Neuron (in vitro differentiated cells): ENCODE measurements at regions not wholly inside any gene's neighbourhood (a gene's known extent, or its start where the extent isn't known, plus 50 kb on each side); places are given as distances from the start of the nearest gene placed in this dataset.

Experiments used
- H2AFZ ChIP-seq: one replicate; pipeline ENCODE4 v1.6.1; 2013; ENCODE audit warnings: low read depth, mild to moderate bottlenecking, inconsistent platforms, low read length, moderate library complexity
- H3K27me3 ChIP-seq: one replicate; pipeline ENCODE4 v1.6.1; 2013; ENCODE audit warnings: low read length; ENCODE audit not compliant: insufficient read depth
- H3K36me3 ChIP-seq: one replicate; pipeline ENCODE4 v1.6.1; 2013; ENCODE audit warnings: low read length; ENCODE audit not compliant: insufficient read depth
- H3K4me1 ChIP-seq: one replicate; pipeline ENCODE4 v1.6.1; 2013; ENCODE audit warnings: low read length; ENCODE audit not compliant: insufficient read depth
- H3K4me3 ChIP-seq: 2 replicates; pipeline ENCODE4 v1.5.1; 2013; ENCODE audit warnings: mild to moderate bottlenecking, low read length, moderate library complexity
- H3K9me3 ChIP-seq: one replicate; pipeline ENCODE4 v1.6.1; 2013; ENCODE audit warnings: low read length

DNA sequence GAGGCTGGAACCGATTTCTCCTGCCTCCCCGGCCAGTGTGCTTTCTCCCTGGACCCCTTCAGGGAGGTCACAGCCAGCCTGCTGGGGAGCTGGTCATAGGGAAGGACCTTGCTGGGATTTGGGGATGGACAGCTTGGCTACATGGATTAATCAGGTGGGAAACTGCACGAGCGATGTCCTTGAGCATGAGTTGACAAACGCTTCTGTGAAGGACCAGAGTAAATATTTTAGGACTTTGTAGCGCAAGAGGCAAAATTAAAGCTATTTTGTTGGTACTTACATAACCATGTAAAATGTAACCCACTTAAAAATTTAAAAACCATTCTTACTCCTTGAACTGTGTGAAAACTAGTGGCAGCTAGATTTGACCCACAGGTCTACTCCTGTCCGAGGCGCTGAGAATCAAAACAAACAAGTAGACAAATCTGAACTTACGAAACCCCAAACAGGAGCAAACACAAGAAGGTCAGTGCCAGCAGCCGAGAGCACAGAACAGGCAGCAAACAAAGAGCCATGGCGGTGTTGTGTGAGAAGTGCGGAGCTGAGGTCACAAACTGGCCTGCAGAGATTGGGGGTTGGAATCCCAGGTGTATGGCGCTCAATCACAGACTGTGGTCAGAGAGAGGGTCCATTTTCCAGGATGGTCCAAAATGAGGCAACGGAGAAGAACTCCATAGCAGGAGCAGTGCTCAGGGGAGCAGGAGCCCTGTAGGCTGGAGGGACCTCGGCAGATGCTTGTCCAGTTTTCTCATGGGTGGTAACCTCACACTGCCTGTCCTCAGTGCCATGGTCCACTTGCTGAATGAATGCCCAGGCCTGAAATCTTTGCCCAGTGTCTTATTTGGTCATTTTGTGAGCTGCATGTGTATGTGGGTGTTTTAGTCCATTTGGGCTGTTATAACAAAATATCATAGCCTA lies 79.2 kb upstream of the CLMN start:
- H2AFZ ChIP-seq = no peak overlapping the region
- H3K36me3 ChIP-seq = no peaks in the 10 kb centered on the region
- H3K9me3 ChIP-seq = no peaks in the 10 kb centered on the region
- H3K27me3 ChIP-seq = no peaks in the 10 kb centered on the region
- no peaks in the 10 kb centered on the region for H3K4me1 ChIP-seq
- no peak overlapping the region for H3K4me3 ChIP-seq

DNA sequence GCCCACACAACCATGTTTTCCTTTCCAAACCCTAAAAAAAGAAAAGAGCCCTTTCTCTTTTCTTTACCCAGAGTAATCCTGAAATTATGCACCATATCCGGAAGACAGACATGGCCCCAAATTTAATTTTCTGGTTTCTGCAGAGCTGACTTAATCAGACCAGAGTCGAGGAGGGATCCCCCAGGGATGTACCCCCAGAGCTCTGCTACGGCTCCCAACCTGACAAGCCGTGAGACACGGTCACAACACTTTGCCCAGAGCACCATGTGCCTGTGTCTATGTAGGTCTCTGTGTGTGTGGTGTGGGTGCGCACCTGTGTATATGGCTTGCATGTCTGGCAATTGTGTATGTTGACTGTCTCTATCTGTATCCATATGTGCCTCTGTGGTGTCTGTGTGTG lies 77.6 kb upstream of the CLMN start:
- no peaks in the 10 kb centered on the region for H3K27me3 ChIP-seq
- no peaks in the 10 kb centered on the region for H3K9me3 ChIP-seq
- no peak overlapping the region for H3K4me3 ChIP-seq
- H3K36me3 ChIP-seq = no peaks in the 10 kb centered on the region
- H3K4me1 ChIP-seq = no peaks in the 10 kb centered on the region
- no peak overlapping the region for H2AFZ ChIP-seq

DNA sequence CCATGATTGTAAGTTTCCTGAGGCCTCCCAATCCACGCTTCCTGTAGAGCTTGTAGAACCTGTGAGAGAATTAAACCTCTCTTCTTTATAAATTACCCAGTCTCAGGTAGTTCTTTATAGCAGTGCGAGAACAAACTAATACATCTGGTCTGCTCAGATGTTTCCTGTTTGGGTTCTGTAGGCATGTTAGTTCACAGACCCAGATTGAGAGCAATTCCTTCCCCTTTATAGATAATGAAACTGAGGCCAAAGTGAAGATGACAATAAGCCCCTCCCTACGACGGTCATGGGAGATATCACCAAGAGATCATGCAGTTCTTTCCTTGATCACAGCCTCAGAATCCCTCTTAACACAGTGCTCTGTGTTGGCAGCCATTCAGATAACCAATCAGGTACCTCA lies 76.5 kb upstream of the CLMN start:
- Histone ChIP-seq H3K4me1 (no peaks in the 10 kb centered on the region), H3K9me3 (no peaks in the 10 kb centered on the region), H3K4me3 (no peak overlapping the region), H2AFZ (no peak overlapping the region), H3K36me3 (no peaks in the 10 kb centered on the region), H3K27me3 (no peaks in the 10 kb centered on the region)

DNA sequence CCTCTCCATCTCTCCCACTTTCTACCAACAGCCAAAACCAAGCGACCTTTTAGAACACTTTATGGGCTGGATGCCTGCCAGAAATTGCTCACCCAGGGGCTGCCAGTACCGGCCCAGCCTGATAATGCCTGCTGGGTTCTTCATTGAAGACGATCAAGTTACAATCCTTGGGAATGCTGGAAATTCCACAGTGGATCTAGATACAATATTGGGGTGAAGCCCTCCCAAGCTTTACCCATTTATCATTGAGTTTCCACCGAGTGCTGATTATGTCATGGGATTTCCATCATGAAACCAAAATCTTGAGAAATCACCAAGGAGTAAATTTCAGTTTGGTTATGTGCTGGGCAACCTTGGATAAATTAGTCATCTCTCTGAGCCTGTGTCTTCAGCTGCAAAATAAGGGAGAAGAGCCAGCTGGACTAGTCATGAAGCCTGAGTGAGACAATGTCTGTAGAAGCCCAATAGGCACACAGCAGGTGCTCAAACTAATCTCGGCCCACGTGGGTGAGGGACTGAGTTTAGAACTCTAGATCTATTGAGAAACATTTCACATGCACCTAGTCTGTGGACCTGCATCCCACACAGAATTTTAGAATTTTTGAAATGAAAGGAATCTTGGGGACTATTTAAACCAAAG lies 75.5 kb upstream of the CLMN start:
- no peaks in the 10 kb centered on the region for H3K36me3 ChIP-seq
- no peaks in the 10 kb centered on the region for H3K9me3 ChIP-seq
- no peaks in the 10 kb centered on the region for H3K27me3 ChIP-seq
- H2AFZ ChIP-seq = no peak overlapping the region
- no peaks in the 10 kb centered on the region for H3K4me1 ChIP-seq
- H3K4me3 ChIP-seq = no peak overlapping the region

DNA sequence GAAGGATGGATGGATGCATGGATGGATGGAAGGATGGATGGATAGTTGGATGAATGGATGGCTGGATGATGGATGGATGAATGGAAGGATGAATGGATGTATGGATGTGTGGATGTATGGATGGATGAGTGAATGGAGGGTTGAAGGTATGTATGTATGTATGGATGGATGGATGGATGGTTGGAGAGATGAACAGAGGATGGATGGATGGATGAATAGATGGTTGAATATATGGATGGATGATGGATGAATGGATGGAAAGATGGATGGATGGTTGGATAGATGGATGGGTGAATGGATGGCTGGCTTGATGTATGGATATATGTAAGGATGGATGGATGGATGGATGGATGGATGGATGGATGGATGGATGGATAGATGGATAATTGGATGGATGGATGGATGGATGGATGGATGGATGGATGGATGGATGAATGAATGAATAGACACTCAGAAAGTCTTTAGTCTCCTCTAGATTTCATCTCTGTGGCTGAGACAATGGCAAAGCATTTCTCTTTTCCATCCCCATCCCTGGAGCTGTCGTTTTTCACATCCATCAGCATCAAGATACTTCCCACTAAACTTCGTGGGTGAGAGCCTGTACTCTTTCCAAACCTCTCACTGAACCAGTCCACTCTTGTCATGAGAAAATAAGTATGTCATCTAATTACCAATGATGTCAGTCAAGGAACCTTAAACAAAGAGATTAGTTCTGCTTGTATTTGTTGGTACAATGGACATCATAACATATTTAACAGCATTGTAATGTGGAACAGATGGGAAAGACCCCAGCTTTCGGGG lies 74.8 kb upstream of the CLMN start:
- Histone ChIP-seq H3K9me3 (no peaks in the 10 kb centered on the region), H3K36me3 (no peaks in the 10 kb centered on the region), H2AFZ (no peak overlapping the region), H3K27me3 (no peaks in the 10 kb centered on the region), H3K4me1 (no peaks in the 10 kb centered on the region), H3K4me3 (no peak overlapping the region)

DNA sequence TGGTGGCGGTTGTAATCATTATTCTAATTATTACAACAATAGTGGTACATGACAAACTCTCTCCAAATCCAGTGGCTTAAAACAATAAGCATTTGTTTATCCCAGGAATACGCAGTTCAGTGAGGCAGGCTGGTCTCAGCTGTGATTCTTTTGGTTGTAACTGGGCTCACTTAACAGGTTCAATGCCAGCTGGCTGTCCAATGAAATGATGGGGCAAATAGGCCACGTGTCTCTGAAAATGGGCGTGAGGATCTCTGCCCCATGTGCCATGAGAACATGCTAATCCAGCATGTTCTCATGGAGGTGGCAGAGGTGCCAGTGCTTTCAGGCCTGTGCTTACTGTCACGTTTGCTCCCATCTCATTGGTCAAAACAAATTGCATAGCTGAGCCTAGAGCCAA lies 73.1 kb upstream of the CLMN start:
- no peaks in the 10 kb centered on the region for H3K27me3 ChIP-seq
- no peak overlapping the region for H3K4me3 ChIP-seq
- no peaks in the 10 kb centered on the region for H3K36me3 ChIP-seq
- H3K9me3 ChIP-seq = no peaks in the 10 kb centered on the region
- H2AFZ ChIP-seq = no peak overlapping the region
- no peaks in the 10 kb centered on the region for H3K4me1 ChIP-seq

DNA sequence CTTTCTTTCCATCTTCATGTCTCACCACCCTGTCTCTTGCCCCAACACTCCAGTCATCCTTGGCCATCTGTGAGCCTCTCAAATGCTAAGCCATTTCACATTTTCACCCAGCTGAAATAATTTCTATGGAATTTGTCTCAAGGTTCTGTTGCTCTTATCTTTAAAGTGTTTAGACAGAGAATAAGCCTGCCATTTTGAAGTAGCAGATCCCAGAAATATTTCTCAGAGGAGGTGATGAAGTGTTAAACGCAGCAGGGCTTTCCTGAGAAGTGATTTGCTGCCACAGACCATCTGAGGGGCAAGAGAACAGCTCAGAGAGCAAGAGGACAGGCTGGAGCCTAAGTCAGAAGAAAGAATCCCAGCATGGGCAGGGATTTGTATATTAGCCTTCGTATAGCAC lies 71.6 kb upstream of the CLMN start:
- Histone ChIP-seq H3K9me3 (no peaks in the 10 kb centered on the region), H3K4me1 (peaks cover 2% of the 10 kb centered on the region), H3K36me3 (no peaks in the 10 kb centered on the region), H2AFZ (no peak overlapping the region), H3K4me3 (no peak overlapping the region), H3K27me3 (no peaks in the 10 kb centered on the region)

DNA sequence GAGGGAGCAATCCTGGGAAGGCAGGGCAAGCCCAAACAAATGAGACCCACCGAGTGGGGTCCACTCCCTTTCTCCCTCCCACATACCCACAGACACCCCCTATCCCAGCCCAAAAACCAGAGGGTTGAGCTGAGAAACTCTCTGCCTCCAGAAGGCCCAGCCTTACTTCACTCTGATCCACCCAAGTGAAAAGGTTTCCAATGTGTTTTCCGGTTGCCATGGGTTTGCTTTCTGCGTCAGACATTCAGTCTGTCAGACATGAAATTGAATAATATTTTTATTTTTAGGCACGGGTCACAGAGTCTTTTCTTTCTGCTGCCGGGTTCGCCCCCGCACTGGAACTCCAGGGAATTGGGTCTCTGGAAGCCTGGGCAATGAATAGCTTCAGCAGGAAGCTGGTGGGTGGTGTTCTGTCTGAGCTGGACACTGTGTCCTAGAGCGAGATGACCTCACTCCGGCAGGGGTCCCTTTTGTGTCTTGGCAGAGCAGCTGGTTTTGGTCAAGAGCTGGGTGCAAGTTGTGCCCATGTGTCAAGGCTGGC lies 69.8 kb upstream of the CLMN start:
- Histone ChIP-seq H2AFZ (no peak overlapping the region), H3K27me3 (no peaks in the 10 kb centered on the region), H3K4me1 (peaks cover 2% of the 10 kb centered on the region), H3K4me3 (no peak overlapping the region), H3K9me3 (no peaks in the 10 kb centered on the region), H3K36me3 (no peaks in the 10 kb centered on the region)

DNA sequence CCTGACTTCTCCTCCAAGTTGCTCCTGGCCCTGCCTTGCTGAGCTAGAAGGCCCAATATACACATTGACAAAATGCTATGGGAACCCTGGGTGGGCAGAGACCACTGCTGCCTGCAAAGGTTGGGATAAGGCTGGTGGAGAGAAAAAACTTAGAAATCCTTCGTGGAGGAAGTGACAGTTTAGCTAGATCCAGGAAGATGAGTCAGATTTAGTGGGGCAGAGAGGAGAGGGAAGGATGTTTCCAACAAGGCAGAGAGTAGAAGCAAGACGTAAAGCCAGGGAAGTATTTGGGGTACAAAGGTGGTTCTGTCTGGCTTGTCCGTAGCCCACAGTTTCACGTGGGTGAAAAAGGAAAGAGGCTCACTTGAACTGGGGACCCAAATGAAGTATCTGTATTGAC lies 69.0 kb upstream of the CLMN start:
- Histone ChIP-seq H3K36me3 (no peaks in the 10 kb centered on the region), H3K9me3 (no peaks in the 10 kb centered on the region), H3K4me1 (peaks cover 2% of the 10 kb centered on the region)

DNA sequence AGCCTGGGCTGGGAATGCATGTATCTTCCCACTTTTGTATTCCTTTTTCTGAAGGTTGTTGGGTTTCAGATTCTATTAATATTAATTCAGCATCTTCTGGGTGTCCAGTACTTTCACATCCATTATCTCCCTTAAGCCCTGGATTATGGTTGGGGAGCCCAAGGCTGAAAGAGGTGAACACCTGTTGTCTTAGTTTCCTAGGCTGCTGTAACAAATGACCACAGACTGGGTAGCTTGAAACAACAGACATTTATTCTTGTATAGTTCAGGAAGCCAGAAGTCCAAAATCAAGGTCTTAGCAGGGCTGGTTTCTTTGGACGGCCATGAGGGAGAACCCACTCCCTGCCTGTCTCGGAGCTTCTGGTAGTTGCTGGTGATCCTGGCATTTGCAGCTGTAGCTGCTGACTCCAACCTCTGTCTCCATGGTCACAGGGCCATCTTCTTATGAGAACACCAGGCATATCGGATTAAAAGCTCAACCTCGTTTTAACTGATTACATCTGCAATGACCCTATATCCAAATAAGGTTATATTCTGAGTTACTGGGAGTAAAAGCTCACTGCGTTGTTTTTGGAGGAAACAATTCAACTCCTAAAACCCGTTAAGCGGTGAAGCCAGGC lies 68.2 kb upstream of the CLMN start:
- Histone ChIP-seq H3K4me1 (peaks cover 2% of the 10 kb centered on the region), H2AFZ (no peak overlapping the region), H3K36me3 (no peaks in the 10 kb centered on the region), H3K9me3 (no peaks in the 10 kb centered on the region), H3K27me3 (no peaks in the 10 kb centered on the region), H3K4me3 (no peak overlapping the region)

More for the DNA sequence above, 69.0 kb upstream of the CLMN start:
- Histone ChIP-seq H3K4me3 (no peak overlapping the region), H3K27me3 (no peaks in the 10 kb centered on the region), H2AFZ (no peak overlapping the region)

DNA sequence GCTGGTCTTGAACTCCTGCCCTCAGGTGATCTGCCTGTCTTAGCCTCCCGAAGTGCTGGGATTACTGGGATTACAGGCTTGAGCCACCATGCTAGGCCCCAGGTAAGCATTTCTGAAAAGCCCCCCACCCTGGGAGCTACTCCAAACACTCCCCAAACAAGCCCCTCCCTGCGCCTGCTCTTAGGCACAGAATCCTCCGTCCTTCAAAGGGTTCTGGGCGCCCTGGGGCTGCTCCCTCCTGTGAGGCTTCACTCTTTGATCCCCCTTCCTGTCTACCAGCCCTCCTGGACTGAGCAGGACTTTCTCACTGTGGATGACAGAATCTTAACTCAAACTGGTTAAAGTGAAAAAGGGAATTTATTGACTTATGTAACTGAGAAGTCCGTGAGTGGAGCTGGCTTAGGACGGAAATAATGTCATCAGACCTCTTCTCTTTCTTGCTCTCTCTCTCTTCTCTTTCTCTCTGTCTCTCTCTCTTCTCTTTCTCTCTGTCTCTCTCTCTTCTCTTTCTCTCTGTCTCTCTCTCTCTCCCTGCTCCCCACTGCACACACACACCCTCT lies 66.9 kb upstream of the CLMN start:
- H3K4me3 ChIP-seq = no peak overlapping the region
- no peaks in the 10 kb centered on the region for H3K36me3 ChIP-seq
- no peak overlapping the region for H2AFZ ChIP-seq
- H3K4me1 ChIP-seq = peaks cover 2% of the 10 kb centered on the region
- H3K27me3 ChIP-seq = no peaks in the 10 kb centered on the region
- no peaks in the 10 kb centered on the region for H3K9me3 ChIP-seq

DNA sequence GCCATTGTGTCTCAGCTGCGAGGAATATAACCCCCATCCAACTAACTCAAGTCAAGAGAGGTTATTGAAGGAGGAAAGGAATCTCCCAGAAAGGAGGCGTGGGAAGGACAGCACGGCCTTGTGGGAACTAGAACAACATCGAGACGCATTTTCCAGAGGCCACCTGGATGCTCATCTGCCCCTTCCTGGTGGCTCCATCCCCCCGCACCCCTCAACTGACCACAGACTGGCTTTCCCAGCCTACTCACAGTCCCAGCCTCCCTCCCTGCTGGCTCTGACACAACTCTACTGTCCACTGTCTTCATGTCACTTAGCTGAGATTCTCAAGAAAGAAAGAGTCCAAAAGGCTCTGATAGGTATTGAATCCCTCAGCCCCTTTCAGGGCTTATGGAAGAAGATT lies 66.0 kb upstream of the CLMN start:
- H3K9me3 ChIP-seq = no peaks in the 10 kb centered on the region
- H3K36me3 ChIP-seq = no peaks in the 10 kb centered on the region
- H3K4me1 ChIP-seq = peaks cover 2% of the 10 kb centered on the region
- no peak overlapping the region for H2AFZ ChIP-seq
- no peak overlapping the region for H3K4me3 ChIP-seq
- H3K27me3 ChIP-seq = no peaks in the 10 kb centered on the region
